ENCODE measurements at regions not wholly inside any gene's neighbourhood (a gene's known extent, or its start where the extent isn't known, plus 50 kb on each side); places are given as distances from the start of the nearest gene placed in this dataset.
A peak's percentile ranks its signal among the peaks of the same experiment; 100 is the strongest.
"Not testable (repeated sequence)": the region's sequence is repeated elsewhere in the genome, so short reads cannot be mapped to it uniquely, and the experiment has no call there.

GRCh38 chr5:154653418-154653763, 101.8 kb upstream of the LARP1 start:
- DNase-seq (ENCODE audit: low spot score) = no peak

- DNase-seq (ENCODE audit: low spot score) = no peak
Measured at GRCh38 chr5:154652746-154653417, 102.3 kb upstream of the LARP1 start.

- not testable (repeated sequence) for DNase-seq (ENCODE audit: low spot score)
Measured at GRCh38 chr5:154651795-154652194, 103.4 kb upstream of the LARP1 start.

GRCh38 chr5:154648706-154649105, 106.5 kb upstream of the LARP1 start:
- DNase-seq (ENCODE audit: low spot score) = no peak

GRCh38 chr5:154648229-154648628, 106.9 kb upstream of the LARP1 start:
- DNase-seq (ENCODE audit: low spot score) = no peak

GRCh38 chr5:154647761-154648145, 107.4 kb upstream of the LARP1 start:
- no peak for DNase-seq (ENCODE audit: low spot score)

- DNase-seq (ENCODE audit: low spot score) = peak; percentile 8
Measured at GRCh38 chr5:154647114-154647760, 107.9 kb upstream of the LARP1 start.

GRCh38 chr5:154646745-154647113, 108.4 kb upstream of the LARP1 start:
- no peak for DNase-seq (ENCODE audit: low spot score)

GRCh38 chr5:154644745-154645411, 110.3 kb upstream of the LARP1 start:
- DNase-seq (ENCODE audit: low spot score) = no peak

GRCh38 chr5:154642499-154643245, 112.5 kb upstream of the LARP1 start:
- no peak for DNase-seq (ENCODE audit: low spot score)

- DNase-seq (ENCODE audit: low spot score) = peak; percentile 5
Measured at GRCh38 chr5:154640213-154640831, 114.9 kb upstream of the LARP1 start.

- DNase-seq (ENCODE audit: low spot score) = not testable (repeated sequence)
Measured at GRCh38 chr5:154636786-154637185, 118.4 kb upstream of the LARP1 start.

- not testable (repeated sequence) for DNase-seq (ENCODE audit: low spot score)
Measured at GRCh38 chr5:154636271-154636670, 118.9 kb upstream of the LARP1 start.

- DNase-seq (ENCODE audit: low spot score) = not testable (repeated sequence)
Measured at GRCh38 chr5:154633744-154634143, 121.4 kb upstream of the LARP1 start.

- DNase-seq (ENCODE audit: low spot score) = no peak
Measured at GRCh38 chr5:154631141-154631540, 124.0 kb upstream of the LARP1 start.

- DNase-seq (ENCODE audit: low spot score) = no peak
Measured at GRCh38 chr5:154630410-154630809, 124.8 kb upstream of the LARP1 start.

GRCh38 chr5:154628685-154629084, 126.5 kb upstream of the LARP1 start:
- DNase-seq (ENCODE audit: low spot score) = no peak

GRCh38 chr5:154627698-154628678, 127.2 kb upstream of the LARP1 start:
- DNase-seq (ENCODE audit: low spot score) = no peak

- DNase-seq (ENCODE audit: low spot score) = no peak
Measured at GRCh38 chr5:154626876-154627557, 128.2 kb upstream of the LARP1 start.

GRCh38 chr5:154625031-154625430, 130.1 kb upstream of the LARP1 start:
- no peak for DNase-seq (ENCODE audit: low spot score)
